H1 (cell line): ENCODE measurements at regions not wholly inside any gene's neighbourhood (a gene's known extent, or its start where the extent isn't known, plus 50 kb on each side); places are given as distances from the start of the nearest gene placed in this dataset.

Source experiments
- CTCF ChIA-PET: fragments of 300-600 bp; sonication (Branson Sonifier 250); formaldehyde crosslinking; loops from one replicate; lab custom pipeline; 2021; ENCODE audit not compliant: partially characterized antibody; lab: Charles Lee
- POLR2A ChIA-PET: fragments of 300-600 bp; sonication (Branson Sonifier 250); formaldehyde crosslinking; loops from one replicate; lab custom pipeline; 2021; ENCODE audit warnings: inconsistent platforms; ENCODE audit not compliant: partially characterized antibody; lab: Charles Lee
- DNase-seq, 2 experiments: peaks; one replicate each; pipeline versions ENCODE4 v3.0.0 to v3.0.0-alpha.2; 2010 to 2022; ENCODE audit warnings: low spot score in 2 of 2, low read depth in 1 of 2, mixed read lengths in 1 of 2
- FAIRE-seq: peaks from 2 replicates; lab custom pipeline; 2011; peaks lifted over from hg19 to GRCh38; lab: Jason Lieb, UNC
- H2AFZ ChIP-seq: 2 replicates; pipeline ENCODE4 v1.8.1; 2012; ENCODE audit warnings: low read length, inconsistent platforms
- H2AK5ac ChIP-seq: 2 replicates; pipeline ENCODE4 v1.6.1; 2013; ENCODE audit warnings: low read depth, low read length
- H2BK120ac ChIP-seq: replicated peaks from 2 replicates; pipeline ENCODE3; 2013; ENCODE audit warnings: low read depth, low read length, inconsistent platforms
- H2BK12ac ChIP-seq: 2 replicates; pipeline ENCODE4 v1.6.1; 2013; ENCODE audit warnings: low read depth, low read length
- H2BK15ac ChIP-seq: 2 replicates; pipeline ENCODE4 v1.6.1; 2013; ENCODE audit warnings: low read length
- H2BK20ac ChIP-seq: 2 replicates; pipeline ENCODE4 v1.6.1; 2013; ENCODE audit warnings: low read length
- H2BK5ac ChIP-seq: 2 replicates; pipeline ENCODE4 v1.6.1; 2013; ENCODE audit warnings: low read depth, low read length
- H3K14ac ChIP-seq: 2 replicates; pipeline ENCODE4 v1.6.1; 2013; ENCODE audit warnings: inconsistent platforms; ENCODE audit not compliant: insufficient read length
- H3K18ac ChIP-seq: 2 replicates; pipeline ENCODE4 v1.6.1; 2013; ENCODE audit warnings: low read length; ENCODE audit errors: extremely low read depth
- H3K23ac ChIP-seq: 2 replicates; pipeline ENCODE4 v1.6.1; 2013; ENCODE audit warnings: inconsistent platforms; ENCODE audit not compliant: insufficient read length
- H3K23me2 ChIP-seq: 2 replicates; pipeline ENCODE4 v1.6.1; 2013; ENCODE audit warnings: low read depth, low read length
- H3K27ac ChIP-seq: 2 replicates; pipeline ENCODE4 v1.6.1; 2011; ENCODE audit warnings: low read depth, low read length, inconsistent platforms
- H3K27me3 ChIP-seq, 4 experiments: replicated peaks in 1 of 4; 1 replicate in 1 of 4; 2 replicates in 3 of 4; pipeline versions ENCODE4 v1.6.1 to v1.8.1; 2011 to 2013; ENCODE audit warnings: low read length in 3 of 4, mild to moderate bottlenecking in 3 of 4, inconsistent platforms in 2 of 4, mixed read lengths in 2 of 4, moderate library complexity in 1 of 4; ENCODE audit not compliant: control insufficient read depth in 3 of 4, insufficient read depth in 3 of 4; ENCODE audit errors: extremely low read depth in 1 of 4
- H3K36me3 ChIP-seq, 4 experiments: 2 replicates each; pipeline versions ENCODE4 v1.6.1 to v1.8.1; 2011 to 2013; ENCODE audit warnings: mild to moderate bottlenecking in 4 of 4, low read length in 3 of 4, moderate library complexity in 2 of 4, control low read depth in 1 of 4, inconsistent platforms in 1 of 4; ENCODE audit not compliant: insufficient read depth in 4 of 4, control insufficient read depth in 2 of 4
- H3K4ac ChIP-seq: replicated peaks from 2 replicates; pipeline ENCODE3; 2013; ENCODE audit warnings: low read length, low read depth, mixed read lengths, inconsistent platforms; ENCODE audit not compliant: insufficient read length
- H3K4me1 ChIP-seq, 4 experiments: replicated peaks in 1 of 4; 1 replicate in 1 of 4; 2 replicates in 3 of 4; pipeline versions ENCODE4 v1.6.1 to v1.8.1; 2011 to 2013; ENCODE audit warnings: low read length in 3 of 4, inconsistent platforms in 2 of 4, mixed read lengths in 1 of 4; ENCODE audit not compliant: insufficient read depth in 4 of 4, control insufficient read depth in 3 of 4
- H3K4me2 ChIP-seq, 2 experiments: 2 replicates each; pipeline versions ENCODE4 v1.6.1 to v1.8.1; 2011 to 2013; ENCODE audit warnings: low read depth in 2 of 2, low read length in 2 of 2, control low read depth in 1 of 2, inconsistent platforms in 1 of 2, mild to moderate bottlenecking in 1 of 2; ENCODE audit not compliant: insufficient read depth in 1 of 2
- H3K4me3 ChIP-seq, 4 experiments: fragments of 200-600, 300-600 bp in 1 of 4; sonication (generic), shearing (Covaris generic), sonication (Bioruptor Twin) in 1 of 4; 2 replicates each; pipeline versions ENCODE4 v1.5.1 to v1.8.1; 2011 to 2016; ENCODE audit warnings: low read length in 4 of 4, low read depth in 3 of 4, control low read depth in 2 of 4, inconsistent platforms in 2 of 4, mild to moderate bottlenecking in 2 of 4, mixed read lengths in 1 of 4, moderate library complexity in 1 of 4; ENCODE audit not compliant: insufficient read depth in 2 of 4; ENCODE audit errors: extremely low read depth in 1 of 4
- H3K56ac ChIP-seq: replicated peaks from 2 replicates; pipeline ENCODE3; 2013; ENCODE audit warnings: low read depth, mild to moderate bottlenecking, mixed read lengths, low read length, inconsistent platforms; ENCODE audit not compliant: insufficient read length
- H3K79me1 ChIP-seq: 2 replicates; pipeline ENCODE4 v1.6.1; 2013; ENCODE audit warnings: low read depth, low read length, control low read depth
- H3K79me2 ChIP-seq, 2 experiments: 2 replicates each; pipeline versions ENCODE4 v1.6.1 to v1.8.1; 2012 to 2013; ENCODE audit warnings: low read length in 2 of 2, mild to moderate bottlenecking in 2 of 2, inconsistent platforms in 1 of 2; ENCODE audit not compliant: insufficient read depth in 2 of 2, control insufficient read depth in 1 of 2
- H3K9ac ChIP-seq, 4 experiments: replicated peaks in 1 of 4; 1 replicate in 1 of 4; 2 replicates in 3 of 4; pipeline versions ENCODE4 v1.6.1 to v1.8.1; 2011 to 2013; ENCODE audit warnings: low read depth in 3 of 4, low read length in 3 of 4, control low read depth in 2 of 4, mild to moderate bottlenecking in 2 of 4, moderate library complexity in 2 of 4, inconsistent platforms in 1 of 4; ENCODE audit errors: extremely low read depth in 1 of 4
- H3K9me3 ChIP-seq, 2 experiments: 2 replicates each; pipeline versions ENCODE4 v1.6.1 to v1.8.1; 2012 to 2013; ENCODE audit warnings: mild to moderate bottlenecking in 2 of 2, moderate library complexity in 2 of 2, control low read depth in 1 of 2, inconsistent platforms in 1 of 2, low read depth in 1 of 2, low read length in 1 of 2, mixed read lengths in 1 of 2; ENCODE audit not compliant: insufficient read depth in 2 of 2
- H4K20me1 ChIP-seq, 2 experiments: replicated peaks in 1 of 2; 2 replicates each; pipeline versions ENCODE3 to v1.8.1; 2011 to 2013; ENCODE audit warnings: inconsistent platforms in 2 of 2, low read length in 2 of 2, mild to moderate bottlenecking in 1 of 2; ENCODE audit not compliant: insufficient read depth in 2 of 2, control insufficient read depth in 1 of 2
- H4K5ac ChIP-seq: 2 replicates; pipeline ENCODE4 v1.6.1; 2013; ENCODE audit warnings: low read length, low read depth, mixed read lengths, inconsistent platforms; ENCODE audit not compliant: insufficient read length
- H4K8ac ChIP-seq: 2 replicates; pipeline ENCODE4 v1.8.0; 2013; ENCODE audit warnings: mild to moderate bottlenecking, moderate library complexity, low read length, inconsistent platforms; ENCODE audit not compliant: insufficient read depth; ENCODE audit errors: extremely low read depth
- H4K91ac ChIP-seq: replicated peaks from 2 replicates; pipeline ENCODE3; 2013; ENCODE audit warnings: low read length, mixed read lengths, inconsistent platforms; ENCODE audit not compliant: insufficient read length
- CTBP2 ChIP-seq: IDR thresholded peaks from 2 replicates; pipeline ENCODE4 v1.7.0; 2011; ENCODE audit warnings: borderline replicate concordance, mild to moderate bottlenecking, moderate library complexity, mixed read lengths, low read length; ENCODE audit not compliant: insufficient read depth, insufficient read length
- CTCF ChIP-seq, 3 experiments: IDR thresholded peaks; 1 replicate in 2 of 3; 2 replicates in 1 of 3; pipeline versions ENCODE4 v1.5.1 to v1.6.1; 2011; ENCODE audit warnings: low read length in 3 of 3, mild to moderate bottlenecking in 3 of 3, inconsistent platforms in 2 of 3, low read depth in 1 of 3, moderate library complexity in 1 of 3; ENCODE audit not compliant: insufficient read depth in 1 of 3; ENCODE audit errors: control extremely low read depth in 1 of 3
- RAD21 ChIP-seq, 2 experiments: IDR thresholded peaks in 1 of 2; conservative IDR thresholded peaks in 1 of 2; 2 replicates each; pipeline ENCODE4 v1.6.1; 2011; ENCODE audit warnings: low read depth in 2 of 2, low read length in 2 of 2, improper control_type of control experiment in 1 of 2, inconsistent platforms in 1 of 2, mild to moderate bottlenecking in 1 of 2, moderate library complexity in 1 of 2
- RXRA ChIP-seq: IDR thresholded peaks from 2 replicates; pipeline ENCODE4 v1.6.1; 2011; ENCODE audit warnings: low read depth, mild to moderate bottlenecking, low read length, moderate library complexity; ENCODE audit not compliant: insufficient read depth

DNA sequence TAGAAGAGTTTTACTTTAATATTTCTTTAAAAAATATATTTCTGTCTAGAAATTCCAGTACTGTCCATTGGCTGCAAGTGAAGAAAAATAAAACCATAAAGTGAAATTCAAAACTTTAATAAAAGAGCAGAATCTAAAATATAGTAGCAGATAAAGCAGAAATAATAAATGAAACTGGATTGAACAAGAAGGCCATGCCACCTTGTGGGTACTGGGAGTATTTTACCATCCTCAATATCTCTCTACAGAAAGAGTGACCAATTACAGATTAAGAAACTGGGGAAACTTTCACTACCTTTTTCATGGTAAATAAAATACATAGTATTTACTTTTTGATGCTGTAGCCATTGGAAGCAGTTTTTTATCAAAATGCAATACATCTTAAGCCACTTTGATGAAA, 220.5 kb downstream of the BCAT1 start:
- no peak overlapping the region for H2AFZ ChIP-seq
- H3K36me3 ChIP-seq: no peaks in the 10 kb centered on the region
- no peak overlapping the region for H2AK5ac ChIP-seq
- no peaks in the 10 kb centered on the region for H3K79me2 ChIP-seq
- FAIRE-seq (no peak), DNase-seq (no peak)
- ChIA-PET CTCF (interaction anchor here (0.5 to 1.0 kb wide), 3 partner anchors 16 to 670 kb away, joined by 3 read pairs; no protein-coding TSS in a partner anchor), POLR2A (no interaction called here)
- H2BK15ac ChIP-seq: no peak overlapping the region
- no peak overlapping the region for H3K9ac ChIP-seq
- no peaks in the 10 kb centered on the region for H3K79me1 ChIP-seq
- no peak overlapping the region for H3K18ac ChIP-seq
- no peak overlapping the region for H3K23ac ChIP-seq
- H3K27me3 ChIP-seq: no peaks in the 10 kb centered on the region
- H3K4me3 ChIP-seq: no peak overlapping the region
- no peak overlapping the region for H2BK12ac ChIP-seq
- no peaks in the 10 kb centered on the region for H3K23me2 ChIP-seq
- no peak overlapping the region for H2BK20ac ChIP-seq
- no peak overlapping the region for H3K4me2 ChIP-seq
- no peak overlapping the region for H3K4ac ChIP-seq
- no peak overlapping the region for H4K5ac ChIP-seq
- H3K9me3 ChIP-seq: no peaks in the 10 kb centered on the region
- no peak overlapping the region for H4K8ac ChIP-seq
- H2BK120ac ChIP-seq: no peak overlapping the region
- no peak overlapping the region for H3K14ac ChIP-seq
- no peak overlapping the region for H3K27ac ChIP-seq
- H4K20me1 ChIP-seq: no peaks in the 10 kb centered on the region
- H4K91ac ChIP-seq: no peak overlapping the region
- no peak overlapping the region for H2BK5ac ChIP-seq
- H3K4me1 ChIP-seq: no peaks in the 10 kb centered on the region
- H3K56ac ChIP-seq: no peak overlapping the region
- peak; percentile 53 to 62 for TF ChIP-seq RAD21 (IDR thresholded peaks at IDR 0.05 in 1 of 2, conservative IDR thresholded peaks at IDR 0.05 in 1 of 2; ENCODE audit: low read depth in 2 of 2, low read length in 2 of 2)
- TF ChIP-seq RXRA: no peak
- TF ChIP-seq CTBP2: no peak
- peak in 2 of 3 experiments; percentile 21 to 44; a peak in 2 of 4 replicates for TF ChIP-seq CTCF (IDR thresholded peaks at IDR 0.05; ENCODE audit: control extremely low read depth in 1 of 3, insufficient read depth in 1 of 3, low read depth in 1 of 3, low read length in 3 of 3)
